GM21723 (cell line): ENCODE measurements at regions not wholly inside any gene's neighbourhood (a gene's known extent, or its start where the extent isn't known, plus 50 kb on each side); places are given as distances from the start of the nearest gene placed in this dataset.
A peak's percentile ranks its signal among the peaks of the same experiment; 100 is the strongest.

Source experiments
- ATAC-seq: cut with Tn5 transposase; IDR thresholded peaks from one replicate; pipeline ENCODE4 v1.9.1; 2021; ENCODE audit warnings: mild to moderate bottlenecking, moderate library complexity; ENCODE audit not compliant: unreplicated experiment

DNA sequence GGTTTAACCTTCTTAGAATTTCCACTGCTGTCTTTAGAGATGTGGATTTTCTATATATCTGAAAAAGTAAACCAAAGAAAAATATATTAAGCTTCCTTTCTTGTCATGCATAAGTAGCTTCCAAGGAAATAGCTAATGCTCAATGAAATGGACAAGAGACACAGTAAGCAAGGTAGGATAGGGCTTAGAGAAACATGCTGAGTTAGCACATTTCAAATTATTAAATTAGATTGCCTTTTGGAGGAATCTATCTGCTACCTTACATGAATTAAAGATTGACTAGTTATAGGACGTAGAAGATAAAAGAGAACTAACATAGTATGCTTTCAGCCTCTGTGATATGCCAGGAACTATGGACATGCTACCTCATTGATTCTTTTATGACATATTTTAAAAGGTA lies 824.6 kb downstream of the TUSC7 start:
- no peak for ATAC-seq

DNA sequence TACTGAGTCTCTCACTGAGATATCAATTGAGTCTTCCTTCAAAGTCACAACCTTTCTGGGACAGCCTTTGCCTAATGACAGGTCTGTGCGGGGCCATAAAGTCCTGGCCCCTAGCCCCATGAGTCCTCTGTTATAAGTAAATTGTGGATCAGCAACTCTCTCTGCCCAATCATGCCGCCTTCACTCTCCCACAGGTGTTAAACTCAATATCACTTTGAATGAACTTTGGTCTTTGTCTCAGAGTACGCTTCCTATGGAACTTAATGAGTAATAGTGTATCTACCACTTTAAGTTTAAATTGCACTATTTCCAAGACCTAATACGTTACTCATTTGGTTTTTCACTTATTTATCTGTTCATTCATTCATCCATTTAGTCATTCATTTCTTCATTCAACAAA lies 826.4 kb downstream of the TUSC7 start:
- no peak for ATAC-seq

DNA sequence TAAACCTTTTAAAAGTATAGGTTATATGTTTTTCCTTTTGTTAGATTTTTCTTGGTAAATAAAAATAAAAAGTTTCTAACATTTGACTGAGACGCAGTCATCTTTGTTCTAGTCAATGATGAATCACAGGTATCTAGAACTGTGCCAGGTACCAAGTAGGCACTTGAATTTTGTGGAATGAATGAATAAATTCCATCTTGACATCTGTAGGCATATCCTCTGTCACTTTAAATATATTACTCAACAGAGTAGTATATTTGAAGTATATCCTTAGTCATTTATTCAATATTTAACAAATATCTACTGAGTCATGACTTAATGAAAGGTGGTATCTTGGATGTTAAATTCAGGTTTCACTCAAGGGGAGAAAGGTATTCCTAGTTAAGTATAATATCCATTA lies 828.4 kb downstream of the TUSC7 start:
- ATAC-seq, result no peak

DNA sequence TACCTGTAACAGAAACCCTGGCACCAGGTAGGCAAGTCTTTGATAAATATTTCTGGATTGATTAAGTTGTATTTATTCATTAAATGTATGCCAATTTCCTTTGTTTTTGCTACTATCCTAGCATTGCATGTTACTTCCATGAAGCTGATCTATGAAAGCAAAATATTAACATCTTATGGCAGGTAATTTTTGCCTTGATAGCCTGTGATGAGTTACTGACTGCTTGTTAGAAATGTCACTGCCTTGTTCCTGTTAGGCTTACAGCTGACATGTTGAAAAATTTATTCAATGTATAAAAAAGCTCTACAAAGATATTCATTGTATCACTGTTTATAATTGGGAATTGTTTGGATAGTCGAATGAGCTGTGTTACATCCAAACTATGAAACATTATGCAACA lies 830.1 kb downstream of the TUSC7 start:
- no peak for ATAC-seq

DNA sequence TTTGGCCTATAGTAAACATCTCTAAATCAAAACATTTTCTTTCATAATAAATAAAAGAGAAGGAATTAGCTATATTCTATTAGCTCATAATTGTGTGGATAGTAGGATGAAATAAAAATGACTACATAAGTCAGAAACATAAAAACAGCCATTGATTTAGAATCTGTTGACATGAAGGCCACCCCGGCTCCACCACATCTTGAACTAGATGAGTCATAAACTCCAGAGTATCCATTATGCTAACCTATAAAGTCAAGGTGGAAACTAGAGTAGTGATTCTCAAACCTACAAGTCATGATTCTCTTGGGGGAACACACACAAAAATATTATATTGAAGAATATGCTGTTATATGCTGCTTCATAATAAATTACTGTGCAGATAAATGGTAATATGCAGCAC lies 831.0 kb downstream of the TUSC7 start:
- ATAC-seq, result no peak

DNA sequence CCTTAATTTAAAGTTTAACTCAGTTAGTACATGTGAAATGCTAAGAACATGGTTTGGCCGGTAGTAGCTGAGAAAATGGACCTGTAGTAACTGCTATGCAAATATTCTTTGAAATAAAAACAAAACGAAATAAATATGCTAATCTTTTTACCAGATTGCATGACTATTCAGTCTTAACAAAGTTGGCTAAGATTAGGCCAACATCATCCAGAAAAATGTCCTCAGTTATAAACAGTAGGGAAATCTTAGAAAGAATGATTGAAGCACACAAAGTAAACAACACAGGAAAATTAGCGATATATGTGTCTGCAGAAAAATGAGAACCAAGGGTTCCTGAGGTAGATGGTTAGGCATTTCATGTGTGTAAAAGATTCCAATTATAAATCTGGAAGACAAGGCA lies 832.1 kb downstream of the TUSC7 start:
- ATAC-seq, result no peak

DNA sequence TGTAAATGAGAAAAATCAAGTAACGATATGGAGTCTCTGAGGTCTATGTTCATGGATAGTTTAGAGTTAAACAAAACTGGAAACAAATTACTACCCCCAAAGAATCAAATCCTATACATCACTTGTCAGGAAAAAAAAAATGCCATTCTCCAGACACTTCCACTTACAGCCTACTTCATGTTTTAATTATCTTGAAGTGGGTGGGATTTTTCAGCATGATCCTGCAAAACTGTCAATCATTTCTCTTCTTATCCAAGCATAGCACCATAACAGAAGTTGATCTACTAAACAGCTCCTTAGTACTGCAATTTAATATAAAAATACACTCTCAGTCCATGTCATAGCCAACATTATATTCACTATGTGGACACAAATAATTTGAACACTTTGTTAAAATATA lies 833.9 kb downstream of the TUSC7 start:
- no peak for ATAC-seq

DNA sequence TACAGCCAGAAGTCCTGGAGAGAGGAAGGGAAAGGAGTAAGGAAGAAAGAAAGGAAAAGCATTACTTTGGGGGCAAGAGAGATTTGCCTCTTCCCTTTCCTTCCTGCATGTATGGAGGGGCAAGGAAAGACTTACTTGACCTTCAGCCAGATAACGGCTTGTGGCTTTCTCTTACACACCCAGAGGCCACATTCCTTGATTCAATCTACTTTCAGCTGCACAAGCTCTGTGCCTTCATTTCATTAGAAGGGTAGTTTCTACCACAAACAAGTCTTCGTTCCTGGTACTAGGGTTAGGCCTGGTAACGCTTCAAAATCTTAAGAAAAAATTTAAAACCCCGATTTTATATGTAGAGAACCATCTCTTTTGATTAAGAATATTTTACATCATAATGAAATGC lies 835.9 kb downstream of the TUSC7 start:
- no peak for ATAC-seq

DNA sequence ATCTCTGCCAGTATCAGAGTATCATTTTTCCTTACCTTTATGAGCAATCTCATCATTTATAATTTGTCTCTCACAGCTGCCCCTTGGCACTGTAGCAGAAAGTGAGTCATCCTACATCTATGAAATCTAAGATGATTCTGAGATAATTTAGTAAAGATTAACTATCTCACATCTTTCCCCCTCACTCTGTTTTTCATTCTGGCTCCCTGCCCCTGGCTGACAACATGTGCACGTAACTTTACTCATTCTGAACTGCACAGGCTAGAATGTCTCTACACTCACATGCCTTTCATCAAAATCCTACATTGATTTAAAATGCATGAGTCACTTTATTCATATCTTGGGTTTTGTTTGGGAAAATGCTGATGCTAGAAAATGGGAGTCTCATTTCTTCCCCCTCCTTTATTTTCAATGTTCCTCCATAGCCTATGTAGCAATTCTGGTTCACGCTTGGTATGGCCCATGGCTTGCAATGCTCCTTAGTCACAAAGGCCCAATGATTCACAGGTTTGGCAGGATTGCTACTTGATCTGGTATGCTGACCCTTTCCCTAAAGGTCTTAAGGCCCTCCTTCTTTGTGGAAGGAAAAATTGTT lies 838.5 kb downstream of the TUSC7 start:
- ATAC-seq, result no peak

DNA sequence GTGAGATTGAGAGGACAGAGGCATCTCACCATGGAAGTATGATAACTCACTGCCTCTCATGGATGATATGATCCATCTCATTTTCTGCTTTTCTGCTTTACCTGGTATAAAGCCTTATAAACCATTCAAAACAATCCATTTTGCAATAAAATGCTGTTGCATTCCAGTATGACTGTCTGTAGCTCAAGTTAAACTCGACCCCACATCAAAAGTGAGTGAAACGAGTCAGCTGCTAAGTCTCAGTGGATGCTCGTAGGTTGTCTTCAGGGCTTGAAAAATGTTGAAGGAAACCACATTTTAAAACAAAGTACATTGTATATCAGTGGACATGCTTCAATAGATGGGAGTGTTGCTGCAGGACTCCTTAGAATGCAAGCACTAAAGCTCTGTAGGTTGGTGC lies 839.0 kb downstream of the TUSC7 start:
- no peak for ATAC-seq

DNA sequence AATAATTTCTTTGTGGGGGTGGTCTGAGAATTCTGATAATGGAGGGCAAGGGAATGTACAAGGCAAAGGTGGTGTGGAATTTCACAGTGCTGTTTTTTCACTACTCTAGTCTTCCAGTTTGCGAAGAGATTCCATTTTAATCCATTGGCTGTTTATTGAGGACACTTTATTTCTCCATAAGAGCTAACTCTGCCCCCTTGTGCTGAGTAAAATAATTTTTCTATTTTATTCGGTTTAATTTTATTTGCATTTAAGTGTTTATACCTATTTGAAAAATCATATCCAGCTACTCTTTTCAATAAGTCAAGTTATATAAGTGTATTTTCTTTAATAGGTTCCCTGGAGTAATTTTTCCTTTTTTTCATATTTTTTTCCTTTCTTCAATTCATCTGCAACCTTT lies 840.1 kb downstream of the TUSC7 start:
- no peak for ATAC-seq

DNA sequence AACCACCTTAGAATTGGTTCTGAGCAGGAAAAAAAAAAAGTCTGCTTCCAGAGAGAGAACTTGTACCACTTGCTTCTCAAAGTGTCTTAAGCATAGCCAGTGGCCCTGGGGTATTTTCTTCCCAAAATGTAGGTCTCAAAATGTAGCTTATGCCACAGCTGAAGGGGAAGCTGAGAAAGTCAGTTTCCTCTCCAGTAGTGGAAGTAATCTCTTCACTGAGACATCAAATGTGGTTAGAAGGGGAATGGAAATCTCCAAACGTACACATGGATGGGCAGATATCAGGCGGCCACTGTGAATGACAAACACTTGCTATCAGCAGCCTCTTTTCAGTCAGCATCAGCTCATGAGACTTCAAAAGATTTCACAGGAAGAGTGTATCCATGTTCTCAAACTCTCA lies 841.2 kb downstream of the TUSC7 start:
- ATAC-seq, result no peak

DNA sequence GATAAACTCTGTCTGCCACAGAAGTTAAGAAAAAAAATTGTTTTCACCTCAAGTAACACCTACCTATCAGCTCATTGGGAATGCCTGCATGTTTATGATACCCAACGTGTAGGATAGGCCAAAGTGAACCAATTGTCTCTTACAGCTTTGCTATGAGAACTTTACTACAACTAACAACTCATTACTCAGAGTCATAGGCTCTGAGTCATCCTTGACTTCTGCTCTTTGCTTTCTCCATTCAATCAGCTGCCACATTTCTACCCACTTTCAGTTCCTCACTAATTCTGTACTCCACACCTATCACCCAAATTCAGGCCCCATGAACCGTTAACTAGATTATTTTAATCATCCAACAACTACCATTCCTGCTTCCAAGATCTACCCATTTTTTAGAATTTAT lies 843.9 kb downstream of the TUSC7 start:
- ATAC-seq, result peak; percentile 98

DNA sequence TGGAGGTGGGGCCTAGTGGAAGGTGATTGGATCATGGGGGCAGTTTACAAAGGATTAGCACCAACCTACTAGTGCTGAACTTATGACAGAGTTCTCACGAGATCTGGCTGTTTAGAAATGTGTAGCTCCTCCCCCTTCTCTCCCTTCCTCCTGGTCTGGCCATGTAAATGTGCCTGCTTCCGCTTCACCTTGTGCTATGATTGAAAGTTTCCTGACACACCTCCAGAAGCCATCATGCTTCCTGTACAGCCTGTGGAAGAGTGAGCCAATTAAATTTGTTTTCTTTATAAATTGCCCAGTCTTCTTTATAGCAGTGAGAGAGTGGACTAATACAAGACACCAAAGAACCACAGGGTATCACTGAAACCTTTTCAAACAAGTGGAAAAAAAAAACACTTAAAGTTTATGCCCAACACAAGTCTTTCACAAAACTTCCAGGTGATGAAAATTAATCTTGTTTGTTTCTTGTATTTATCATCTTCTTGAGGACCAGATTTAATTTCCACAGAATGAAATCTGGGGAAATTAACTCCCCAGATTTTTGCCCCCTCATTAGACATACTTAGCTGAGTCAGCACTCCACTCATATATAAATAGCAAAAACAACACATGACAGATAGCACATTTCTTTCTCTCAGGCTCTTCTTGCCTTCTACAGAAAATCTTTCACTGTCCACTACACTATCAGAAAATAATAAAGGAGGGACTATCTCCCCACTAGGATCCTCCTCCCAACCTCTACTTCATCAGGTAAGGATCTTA lies 847.2 kb downstream of the TUSC7 start:
- no peak for ATAC-seq

DNA sequence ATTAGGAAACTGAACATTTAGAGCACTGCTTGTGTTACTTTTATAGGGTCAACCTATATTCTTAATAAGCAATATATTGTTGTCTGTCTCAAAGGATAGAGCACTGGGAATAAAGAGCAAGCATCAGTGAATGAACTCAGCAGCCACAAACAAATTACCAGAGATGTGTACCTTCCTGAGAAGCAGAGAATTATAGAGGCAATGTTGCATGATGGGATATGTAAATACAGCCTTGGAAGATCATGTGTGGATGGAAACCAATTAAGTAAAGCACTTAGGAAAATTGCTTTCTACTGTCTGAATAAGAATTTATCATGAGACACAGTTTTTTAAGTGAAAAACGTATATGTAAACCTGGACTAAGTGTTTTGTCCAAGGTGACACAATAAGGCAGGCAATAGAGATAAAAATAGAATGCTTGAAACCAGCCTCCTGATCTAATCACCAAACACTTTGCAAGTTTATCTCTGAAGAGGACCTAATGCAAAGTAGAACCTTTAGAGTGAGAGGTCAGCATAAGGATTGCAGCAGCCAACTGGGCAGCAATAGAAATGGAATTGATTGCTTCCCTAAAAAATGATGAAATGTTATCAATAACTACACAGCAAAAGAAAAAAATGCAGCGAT lies 848.0 kb downstream of the TUSC7 start:
- ATAC-seq, result no peak

DNA sequence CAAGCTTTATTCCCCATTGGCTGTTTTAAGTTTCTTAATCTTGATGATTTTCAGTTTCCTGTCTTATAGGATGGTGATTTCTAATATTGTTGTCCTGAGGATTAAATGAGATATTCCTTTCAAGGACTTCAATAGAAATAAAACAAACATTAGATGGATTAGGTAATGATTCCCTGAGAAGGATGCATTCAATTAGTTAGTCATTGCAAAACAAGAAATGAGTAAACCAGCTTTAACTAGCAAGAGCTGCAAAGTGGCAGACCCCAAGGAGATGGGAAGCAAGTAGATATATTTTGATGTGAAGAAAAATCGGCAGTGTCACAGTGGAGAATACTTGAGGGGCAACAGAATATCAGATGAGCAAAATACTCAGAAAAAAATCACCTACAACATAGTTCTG lies 849.1 kb downstream of the TUSC7 start:
- ATAC-seq, result no peak

DNA sequence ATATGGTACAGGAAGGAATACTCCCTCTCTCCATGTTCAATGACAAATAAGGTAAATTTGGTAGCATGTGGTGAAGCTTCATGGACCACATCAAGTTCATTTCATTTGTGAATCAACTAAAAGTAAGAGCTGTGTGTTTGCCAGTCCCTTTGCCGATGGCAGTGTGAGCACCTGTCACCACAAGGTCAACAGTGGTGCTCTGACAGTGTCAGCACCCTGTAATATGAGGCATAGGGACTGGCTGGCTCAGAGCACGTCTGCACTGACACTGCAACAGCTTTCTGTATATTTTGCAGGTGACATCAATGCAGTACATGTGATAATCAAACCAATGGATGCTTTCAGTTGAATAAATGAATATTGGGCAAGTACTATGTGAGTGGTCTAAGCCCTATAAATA lies 852.4 kb downstream of the TUSC7 start:
- no peak for ATAC-seq

DNA sequence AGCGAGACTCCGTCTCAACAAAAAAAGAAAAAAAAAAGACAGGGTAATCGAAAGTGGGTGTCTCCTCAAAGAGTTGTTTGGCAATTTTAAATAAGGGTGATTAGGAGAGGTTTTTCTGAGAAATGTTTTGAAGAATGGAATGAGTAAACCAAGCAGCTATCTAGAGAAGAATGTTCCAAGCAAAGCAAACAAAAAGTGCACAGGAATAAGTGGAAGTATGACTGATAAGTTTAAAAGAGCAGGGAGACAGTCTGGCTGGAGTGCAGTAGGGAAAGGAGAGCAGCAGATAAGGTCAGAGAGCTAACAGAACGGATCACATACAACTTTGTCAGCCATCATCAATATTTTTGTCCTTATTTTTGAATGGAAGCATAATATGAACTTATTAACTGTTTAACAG lies 853.5 kb downstream of the TUSC7 start:
- ATAC-seq, result no peak

DNA sequence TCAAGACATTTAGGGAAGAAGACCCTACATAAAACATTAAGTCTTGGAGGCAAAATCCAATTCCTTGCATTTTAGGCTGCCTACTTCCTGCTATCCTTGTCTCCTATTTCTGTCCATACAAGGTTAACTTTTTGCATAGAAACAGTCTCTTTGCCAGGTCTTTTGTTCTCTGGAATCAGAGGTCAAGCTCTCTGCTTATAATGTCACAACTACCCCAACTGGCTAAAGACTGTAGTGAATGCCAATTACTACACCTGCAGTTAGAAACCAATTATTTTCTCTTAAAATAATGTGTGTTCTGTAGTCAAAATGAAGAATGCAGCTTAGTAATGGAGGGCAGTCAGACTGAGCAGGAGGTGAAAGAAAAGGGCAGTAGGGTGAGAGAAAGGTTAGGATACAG lies 856.2 kb downstream of the TUSC7 start:
- ATAC-seq, result no peak

DNA sequence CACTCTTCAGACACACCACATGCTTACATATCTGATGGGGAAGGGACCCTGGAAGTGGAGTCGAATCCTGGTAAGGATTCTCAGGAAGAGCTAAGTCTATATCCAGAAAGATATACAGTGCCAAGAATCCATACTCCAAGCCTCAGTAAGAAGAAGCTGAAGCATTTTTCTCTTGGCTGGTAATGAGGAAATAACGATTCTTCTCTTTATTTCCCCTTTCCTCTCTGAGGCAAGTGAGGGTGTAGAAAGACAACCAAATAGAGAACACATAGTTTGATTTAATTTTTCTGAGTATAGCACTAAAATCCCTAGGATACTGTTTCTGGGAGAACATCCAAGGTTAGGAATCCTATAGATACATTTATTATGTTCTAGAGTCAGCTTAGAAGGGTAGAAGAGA lies 857.3 kb downstream of the TUSC7 start:
- ATAC-seq, result no peak

DNA sequence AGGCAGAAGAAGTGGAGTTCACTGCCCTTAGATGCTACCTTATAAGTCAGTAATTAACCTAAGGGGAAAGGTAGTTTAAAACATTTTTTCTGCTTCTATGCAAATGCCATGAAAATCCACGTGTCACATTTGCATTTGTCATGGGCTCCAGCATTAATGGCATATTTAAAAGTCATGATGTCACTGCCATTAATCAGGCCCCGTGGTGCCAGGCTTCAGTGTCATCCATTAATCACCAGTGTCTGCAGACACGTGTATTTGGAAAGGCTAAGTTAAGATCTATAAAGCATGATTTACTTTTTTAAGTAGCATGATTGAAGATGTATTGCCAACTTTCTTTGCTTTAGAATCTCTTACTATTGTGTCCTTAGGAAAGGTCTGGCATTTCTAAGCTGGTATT lies 857.8 kb downstream of the TUSC7 start:
- ATAC-seq, result no peak

DNA sequence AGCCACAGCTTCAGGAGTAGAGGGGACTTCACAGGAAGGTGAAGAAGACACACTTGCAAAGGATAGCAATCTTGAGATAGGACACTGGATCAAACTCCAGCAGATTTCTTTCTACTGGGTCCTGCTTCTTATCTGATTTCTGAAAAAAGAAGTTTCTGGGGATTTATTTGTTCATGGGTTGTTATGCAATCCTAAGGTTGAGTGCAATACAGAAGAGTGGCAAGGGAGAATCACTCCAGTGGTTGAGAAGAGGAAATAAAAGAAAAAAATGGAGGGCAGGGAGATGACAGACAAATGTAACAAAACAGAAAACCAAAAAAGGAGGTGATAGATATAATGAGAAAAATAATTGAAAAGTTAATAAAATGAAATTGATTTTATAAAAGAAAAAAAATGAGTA lies 858.3 kb downstream of the TUSC7 start:
- no peak for ATAC-seq

DNA sequence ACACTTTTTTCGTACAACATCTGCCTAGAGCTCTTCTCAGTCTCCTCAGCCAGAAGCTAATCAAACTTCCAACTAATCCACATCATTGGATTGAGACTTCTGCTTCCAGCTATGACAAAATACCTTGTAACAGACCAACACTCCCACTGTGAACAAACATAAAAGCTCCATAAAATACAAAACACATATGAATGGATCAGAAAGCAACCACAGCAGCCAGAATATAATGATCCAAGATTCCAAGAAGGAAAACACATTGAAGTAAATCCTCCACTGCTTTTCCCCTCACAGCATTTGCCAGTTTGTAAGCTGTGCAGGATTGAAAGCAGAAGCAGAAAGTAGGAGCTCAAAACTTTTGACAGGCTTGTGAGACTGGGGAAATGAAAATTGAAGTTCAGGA lies 863.2 kb downstream of the TUSC7 start:
- ATAC-seq, result no peak
